ENCODE measurements at regions not wholly inside any gene's neighbourhood (a gene's known extent, or its start where the extent isn't known, plus 50 kb on each side); places are given as distances from the start of the nearest gene placed in this dataset.

DNA sequence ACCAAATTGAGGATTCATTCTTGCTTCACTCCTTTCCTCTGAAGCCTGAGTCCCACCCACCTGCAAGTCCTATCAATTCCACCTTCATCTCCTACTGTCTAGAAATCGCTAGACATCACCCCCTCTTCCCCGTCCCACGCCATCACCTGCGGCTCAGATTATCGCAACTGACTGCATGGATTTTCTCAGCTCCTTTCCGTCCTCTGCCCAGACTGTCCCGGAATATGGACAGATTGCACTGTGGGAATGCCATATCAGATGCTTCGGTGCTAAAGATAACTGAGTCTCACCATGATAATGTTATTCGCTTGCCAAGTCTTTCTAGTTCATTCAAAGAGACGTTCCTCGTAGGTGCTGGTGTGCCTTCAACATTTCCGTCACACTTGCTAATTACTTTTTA is 66.4 kb upstream of the USP29 start:
- no peak for TF ChIP-seq POLR2A (IDR thresholded peaks at IDR 0.05)
- TF ChIP-seq, protein P1, sequence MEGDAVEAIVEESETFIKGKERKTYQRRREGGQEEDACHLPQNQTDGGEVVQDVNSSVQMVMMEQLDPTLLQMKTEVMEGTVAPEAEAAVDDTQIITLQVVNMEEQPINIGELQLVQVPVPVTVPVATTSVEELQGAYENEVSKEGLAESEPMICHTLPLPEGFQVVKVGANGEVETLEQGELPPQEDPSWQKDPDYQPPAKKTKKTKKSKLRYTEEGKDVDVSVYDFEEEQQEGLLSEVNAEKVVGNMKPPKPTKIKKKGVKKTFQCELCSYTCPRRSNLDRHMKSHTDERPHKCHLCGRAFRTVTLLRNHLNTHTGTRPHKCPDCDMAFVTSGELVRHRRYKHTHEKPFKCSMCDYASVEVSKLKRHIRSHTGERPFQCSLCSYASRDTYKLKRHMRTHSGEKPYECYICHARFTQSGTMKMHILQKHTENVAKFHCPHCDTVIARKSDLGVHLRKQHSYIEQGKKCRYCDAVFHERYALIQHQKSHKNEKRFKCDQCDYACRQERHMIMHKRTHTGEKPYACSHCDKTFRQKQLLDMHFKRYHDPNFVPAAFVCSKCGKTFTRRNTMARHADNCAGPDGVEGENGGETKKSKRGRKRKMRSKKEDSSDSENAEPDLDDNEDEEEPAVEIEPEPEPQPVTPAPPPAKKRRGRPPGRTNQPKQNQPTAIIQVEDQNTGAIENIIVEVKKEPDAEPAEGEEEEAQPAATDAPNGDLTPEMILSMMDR (IDR thresholded peaks at IDR 0.05), result no peak

All from thyroid gland (tissue), 4 donors.